CD4-positive, alpha-beta T cell treated with Interleukin-4 for 4 hours (primary cell): ENCODE measurements at regions not wholly inside any gene's neighbourhood (a gene's known extent, or its start where the extent isn't known, plus 50 kb on each side); places are given as distances from the start of the nearest gene placed in this dataset.

Experiments
- DNase-seq: peaks from one replicate; pipeline ENCODE4 v3.0.0-alpha.2; 2020

DNA sequence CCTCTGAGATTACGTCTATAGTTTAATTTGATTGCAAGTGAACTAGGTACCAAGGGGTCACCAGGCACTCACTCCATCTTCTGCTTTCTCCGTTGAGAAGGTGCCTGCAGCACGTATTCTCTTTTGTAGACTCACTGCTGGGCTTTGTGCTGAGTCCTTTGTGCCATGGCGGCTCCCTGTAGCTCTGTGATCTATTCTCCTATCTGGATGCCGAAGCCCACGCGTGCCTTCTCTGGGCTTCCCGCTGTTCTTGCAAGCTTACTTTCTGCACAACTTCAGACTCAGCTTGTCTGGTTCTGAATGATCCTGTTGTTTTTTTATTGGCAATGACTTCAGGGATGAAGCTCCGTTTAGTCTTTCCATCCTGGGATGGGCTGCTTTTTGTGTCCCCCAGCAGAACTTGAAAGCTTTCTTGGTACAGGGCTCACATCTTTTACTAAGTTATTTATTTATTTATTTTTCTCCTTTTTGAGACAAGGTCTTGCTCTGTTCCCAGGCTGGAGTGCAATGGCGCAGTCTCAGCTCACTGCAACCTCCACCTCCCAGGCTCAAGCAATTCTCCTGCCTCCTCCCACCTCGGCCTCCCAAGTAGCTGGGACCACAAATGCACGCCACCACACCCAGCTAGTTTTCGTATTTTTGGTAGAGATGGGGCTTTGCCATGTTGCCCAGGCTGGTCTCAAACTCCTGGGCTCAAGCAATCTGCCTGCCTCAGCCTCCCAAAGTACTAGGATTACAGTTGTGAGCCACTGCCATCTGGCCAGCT is 100.9 kb upstream of the NKX1-1 start:
- DNase-seq = no peak

DNA sequence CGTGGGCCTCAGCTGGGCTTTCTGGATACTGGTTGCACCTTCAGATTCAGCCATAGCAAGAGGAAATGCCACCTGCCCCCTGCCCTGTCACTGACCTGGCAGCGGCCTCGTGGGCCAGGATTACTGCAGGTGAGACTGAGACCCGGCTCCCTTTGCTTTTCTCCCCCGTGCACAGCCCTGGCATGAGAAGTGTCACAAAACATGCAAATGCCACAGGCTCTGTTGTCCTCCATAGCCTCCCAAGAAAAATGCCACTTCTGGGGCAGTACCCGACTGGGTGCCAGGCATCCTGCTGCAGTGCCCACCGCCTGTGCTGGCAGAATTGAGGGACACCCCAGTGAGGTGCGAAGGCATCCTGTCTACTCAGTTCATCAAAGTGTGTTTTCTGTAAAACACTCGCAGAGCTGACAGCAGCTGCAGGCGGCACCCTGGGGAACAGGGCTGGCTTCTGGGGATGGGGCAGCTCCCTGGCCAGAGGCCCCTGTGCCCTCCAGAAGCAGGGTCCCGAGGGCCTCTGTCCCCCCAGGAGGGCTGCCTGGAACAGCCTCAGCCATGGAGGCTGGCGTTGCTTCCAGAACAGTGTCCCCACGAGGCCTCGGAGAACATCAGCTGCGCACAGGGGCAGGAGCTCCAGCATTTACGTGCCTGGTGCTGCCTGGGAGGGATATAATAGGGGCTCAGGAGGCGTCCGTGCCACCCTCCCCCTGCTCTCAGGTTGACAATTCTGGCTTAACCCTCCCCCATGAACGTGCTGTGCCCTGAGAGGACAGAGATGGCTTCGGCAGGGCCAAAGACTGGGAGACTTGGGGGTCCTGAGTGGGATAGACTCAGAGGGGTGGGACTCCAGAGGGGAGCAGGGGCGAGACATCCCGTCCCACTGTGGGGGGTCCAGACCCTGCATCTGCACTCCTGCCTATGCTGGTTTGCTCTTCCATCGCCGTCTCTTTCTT is 99.5 kb upstream of the NKX1-1 start:
- no peak for DNase-seq

DNA sequence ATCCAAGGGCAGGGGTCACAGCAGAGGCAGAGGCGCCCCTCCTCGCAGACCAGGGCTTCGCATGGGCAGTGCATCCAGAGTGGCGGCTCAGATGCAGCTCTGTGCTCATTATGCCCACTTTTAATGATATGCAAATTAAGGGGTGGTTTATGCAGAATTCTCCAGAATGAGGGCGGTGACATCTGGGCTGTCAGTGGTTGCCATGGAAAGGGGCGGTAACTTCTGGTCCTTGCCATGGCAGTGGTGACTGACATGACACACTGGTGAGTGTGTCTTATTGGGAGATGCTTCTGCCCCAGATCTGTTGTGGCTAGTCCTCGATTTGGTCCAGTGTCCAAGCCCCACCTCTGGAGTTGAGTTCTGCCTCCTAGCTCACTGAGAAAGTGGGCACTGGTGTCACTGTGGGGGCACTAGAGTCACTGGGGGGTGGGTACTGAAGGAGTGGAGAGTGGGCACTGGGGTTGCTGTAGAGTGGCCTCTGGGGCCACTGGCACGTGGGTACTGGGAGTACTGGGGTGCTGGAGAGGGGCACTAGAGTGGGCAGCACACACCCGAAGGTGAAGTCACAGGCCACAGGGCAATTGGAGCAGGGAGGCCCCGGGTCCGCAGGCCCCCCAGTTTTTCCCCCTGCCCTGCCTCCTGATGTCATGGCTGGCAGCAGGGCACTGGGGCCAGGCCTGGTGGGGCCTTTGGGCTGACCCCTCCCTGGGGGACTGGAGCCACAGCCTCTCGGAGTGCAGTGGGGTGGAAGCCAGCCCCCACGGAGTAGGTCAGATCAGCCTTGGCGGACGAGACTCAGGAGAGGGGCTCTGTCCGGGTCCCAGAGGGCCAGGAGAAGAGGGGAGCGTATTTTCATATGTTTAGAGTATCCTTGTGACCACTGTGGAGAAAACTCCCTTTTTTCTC is 98.6 kb upstream of the NKX1-1 start:
- no peak for DNase-seq

DNA sequence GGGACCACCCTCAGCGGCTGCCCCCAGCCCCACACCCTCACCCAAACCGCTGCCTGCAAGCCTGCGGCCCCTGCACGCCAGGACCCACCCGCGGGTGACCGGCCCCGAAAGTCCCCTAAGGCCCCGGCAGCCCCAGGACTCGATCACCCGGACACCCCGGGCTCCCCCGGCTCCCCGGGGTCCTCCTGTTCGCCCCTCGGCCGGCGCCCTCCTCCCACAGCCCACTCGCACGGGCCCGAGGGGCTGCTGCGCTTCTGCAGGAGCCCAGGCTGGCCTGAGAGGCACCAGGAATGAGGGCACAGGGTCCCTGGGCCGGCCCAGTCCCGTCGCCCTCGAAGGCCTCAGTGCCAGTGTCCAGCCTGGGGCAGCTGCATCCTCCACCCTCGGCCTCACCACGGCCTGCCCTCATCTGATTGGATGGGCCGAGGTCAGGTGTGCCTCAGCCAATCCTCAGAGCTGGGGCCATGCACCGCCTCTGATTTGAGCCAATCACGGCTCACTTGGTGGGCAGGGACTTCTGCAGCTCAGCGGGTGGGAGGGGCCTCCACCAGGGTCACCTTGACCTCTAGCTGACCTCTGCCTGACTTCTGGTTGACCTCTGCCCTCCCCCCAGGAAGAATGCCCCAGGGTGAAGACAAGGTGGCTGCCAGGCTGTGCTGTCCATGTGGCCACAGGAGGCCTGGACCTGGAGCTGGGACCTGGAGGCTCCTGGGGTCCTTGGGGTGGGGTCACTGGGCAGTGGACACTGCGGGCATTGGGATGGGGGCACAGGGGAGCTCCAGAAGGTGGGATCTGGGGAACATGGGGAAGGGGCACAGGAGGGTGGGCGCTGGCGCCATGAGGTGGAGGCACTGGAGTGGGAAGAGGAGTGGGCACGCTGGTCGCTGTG is 97.6 kb upstream of the NKX1-1 start:
- DNase-seq = no peak

DNA sequence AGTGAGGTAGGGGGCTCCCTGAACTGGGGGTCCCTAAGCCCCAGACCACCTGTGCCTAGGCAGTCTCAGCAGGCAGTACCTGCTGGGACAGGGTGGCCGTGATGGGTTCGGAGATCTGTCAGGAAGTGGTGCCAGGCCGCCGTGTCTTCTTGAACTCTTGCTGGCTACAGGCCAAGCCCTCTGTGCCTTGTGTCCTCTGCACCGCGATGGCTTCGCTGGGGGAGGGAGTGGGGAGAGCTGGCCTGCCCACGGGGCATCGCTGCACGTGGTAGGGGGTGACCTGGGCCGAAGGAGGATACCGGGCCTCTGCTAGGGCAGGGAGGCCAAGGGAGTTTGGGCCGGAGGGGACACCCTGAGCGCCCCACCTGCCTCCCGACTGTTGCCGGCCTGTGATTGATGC is 96.7 kb upstream of the NKX1-1 start:
- no peak for DNase-seq

DNA sequence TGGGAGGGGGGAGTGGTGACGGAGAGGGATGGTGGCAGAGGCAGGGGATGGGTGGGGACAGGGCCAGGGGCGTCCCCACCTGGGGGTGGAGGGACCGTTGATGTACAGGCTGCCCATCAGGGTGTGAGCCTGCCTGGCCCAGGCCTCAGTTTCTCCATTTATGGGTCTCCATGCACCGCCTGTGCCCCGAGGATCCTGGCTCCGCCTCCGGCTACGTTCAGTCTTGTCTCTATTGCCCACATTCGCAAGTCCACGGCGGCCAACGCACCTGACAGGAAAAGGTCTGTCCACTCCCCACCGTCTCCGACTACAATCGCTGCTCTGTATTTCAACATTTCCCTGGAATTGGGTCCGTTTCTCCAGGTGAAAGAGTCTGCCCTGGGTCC is 96.3 kb upstream of the NKX1-1 start:
- DNase-seq = no peak

DNA sequence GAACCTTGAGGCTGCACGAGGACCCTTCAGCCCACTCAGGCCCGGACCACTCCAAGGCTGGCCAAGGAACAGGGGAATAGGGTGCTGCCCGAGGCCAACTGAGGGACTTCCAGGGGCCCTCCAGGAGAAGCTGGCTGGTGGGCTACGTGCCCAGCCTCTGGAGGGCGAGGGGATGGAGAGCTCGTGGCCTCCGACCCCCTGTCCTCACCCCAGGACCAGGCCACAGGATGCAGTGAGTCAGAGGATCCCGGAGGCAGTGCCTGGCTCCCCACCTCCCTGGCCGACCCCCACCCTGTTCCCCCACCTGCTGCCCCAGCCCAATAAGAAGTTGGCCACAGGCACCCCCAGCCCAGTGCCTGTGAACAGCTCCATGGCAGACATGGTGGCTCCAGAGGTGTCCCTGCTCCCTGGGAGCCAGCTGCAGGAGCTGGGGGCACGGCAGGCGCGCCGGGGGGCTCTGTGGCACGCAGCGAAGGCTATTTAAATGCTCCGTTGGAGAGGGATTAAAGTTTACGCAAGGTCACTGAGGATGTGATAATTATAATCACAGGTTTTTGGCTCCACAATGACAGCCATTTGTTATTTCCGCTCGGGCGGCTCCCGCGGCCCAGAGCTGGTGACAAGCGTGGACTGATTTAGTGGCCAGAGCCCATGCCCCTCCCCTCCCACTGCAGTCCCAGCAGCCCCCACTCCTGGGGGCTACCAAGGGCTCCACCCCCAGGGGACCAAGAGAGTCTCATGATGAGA is 95.7 kb upstream of the NKX1-1 start:
- DNase-seq = no peak

DNA sequence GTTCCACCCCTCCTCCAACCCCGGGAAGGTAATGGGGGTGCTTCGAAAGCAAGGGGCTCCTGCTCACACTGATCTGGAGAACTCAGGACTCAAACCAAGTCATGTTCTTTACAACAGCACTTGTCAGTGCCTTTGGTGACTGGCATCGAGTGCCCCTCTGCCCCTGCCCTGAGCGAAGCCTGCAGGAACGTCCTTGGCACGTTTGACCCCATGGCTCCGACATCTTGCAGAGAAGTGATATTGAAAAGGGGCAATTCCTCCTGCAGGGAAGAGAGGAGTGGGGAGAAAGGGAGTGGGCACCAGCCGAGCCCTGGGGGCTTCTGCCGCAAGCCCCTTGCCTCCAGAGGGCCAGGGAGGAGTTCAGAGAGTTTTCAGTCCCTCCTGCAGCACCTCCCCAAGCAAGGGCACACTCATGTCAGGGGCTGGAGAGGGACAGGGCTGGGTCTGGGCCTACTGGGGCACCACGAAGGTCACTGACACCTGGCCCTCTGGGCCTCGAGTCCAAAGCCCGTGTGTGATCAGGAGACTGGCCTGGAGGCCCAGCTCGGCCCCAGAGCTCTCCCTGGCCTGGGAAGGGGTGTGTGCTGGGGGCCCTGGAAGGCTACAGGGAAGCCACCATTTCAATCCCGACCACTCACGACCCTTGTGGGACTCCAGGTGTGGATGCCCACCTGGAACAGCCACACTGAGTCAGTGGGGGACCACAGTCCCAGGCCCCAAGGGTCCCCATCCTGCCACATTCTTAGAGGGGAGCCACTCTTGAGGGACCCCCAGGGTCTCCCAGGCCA is 94.9 kb upstream of the NKX1-1 start:
- DNase-seq = no peak

DNA sequence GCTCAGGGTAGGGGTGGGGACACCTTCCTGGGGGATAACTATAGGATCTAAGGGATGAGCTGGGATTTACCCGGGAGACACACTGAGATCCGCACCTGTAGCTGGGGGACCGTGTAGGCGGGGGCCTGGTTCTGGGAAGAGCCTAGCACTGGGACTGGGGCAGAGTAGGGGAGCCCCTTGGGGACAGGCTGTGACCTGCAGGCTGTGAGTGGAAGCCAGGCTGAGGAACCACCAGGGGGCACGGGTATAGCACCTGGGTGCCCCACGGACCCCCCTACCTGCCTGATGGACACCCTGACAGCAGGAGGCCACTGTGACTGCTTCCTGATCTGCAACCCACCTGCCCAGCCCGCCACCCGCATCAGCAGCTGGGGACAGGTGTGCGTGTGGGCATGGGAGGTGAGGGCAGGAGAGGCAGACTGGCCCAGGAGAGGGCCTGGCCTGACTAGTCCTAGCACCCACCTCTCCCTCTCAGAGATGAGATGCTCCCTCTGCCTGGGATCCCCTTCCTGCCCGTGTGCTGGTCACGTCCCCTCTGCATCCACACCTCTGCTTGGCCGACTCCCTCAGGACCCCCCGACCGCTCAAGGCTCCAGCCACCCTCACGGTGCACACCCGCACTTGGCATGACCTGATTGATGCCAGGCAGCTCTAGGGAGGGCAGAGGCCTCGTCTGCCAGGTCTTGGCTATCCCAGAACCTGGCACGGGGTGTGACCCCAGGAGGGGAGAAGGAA is 94.2 kb upstream of the NKX1-1 start:
- DNase-seq = no peak

DNA sequence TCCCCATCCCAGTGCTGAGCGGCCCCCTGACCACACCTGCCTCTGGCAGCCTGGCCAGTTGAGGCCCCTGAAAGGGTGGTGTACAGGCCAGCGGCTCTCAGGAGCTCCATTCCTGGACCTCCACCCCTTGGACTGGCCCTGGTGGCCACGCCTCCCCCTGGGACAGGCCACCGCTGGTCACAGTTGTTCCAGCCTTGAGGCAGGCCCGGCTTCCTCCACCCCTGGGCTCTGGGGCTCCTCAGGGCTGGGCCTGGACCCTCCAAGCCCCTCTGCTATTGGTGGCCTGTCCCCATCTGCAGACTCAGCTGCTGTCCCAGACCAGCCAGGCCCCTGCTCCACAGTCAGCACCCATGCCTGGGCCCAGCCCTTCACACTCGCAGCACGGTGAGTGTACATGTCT is 93.2 kb upstream of the NKX1-1 start:
- DNase-seq = no peak

DNA sequence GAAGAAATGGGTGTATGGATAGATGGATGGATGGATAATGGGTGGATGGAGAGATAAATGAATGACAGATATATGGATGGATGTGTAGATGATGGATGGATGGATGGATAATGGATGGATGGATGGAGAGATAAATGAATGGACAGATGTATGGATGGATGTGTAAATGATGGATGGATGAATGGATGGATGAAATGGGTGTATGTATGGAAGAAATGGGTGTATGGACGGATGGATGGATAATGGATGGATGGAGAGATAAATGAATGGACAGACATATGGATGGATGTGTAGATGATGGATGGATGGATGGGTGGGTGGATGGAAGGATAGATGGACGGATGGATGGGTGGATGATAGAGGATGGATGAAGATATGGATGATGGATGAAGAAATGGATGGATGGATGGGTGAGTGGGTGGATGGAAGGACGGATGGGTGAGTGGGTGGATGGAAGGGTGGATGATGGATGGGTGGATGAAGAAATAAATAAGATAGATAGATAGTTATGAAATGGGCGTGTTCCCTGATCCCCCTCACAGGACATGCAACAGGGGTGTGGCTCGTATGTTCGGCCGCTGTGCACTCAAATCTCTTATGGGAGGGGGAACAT is 91.1 kb upstream of the NKX1-1 start:
- no peak for DNase-seq

DNA sequence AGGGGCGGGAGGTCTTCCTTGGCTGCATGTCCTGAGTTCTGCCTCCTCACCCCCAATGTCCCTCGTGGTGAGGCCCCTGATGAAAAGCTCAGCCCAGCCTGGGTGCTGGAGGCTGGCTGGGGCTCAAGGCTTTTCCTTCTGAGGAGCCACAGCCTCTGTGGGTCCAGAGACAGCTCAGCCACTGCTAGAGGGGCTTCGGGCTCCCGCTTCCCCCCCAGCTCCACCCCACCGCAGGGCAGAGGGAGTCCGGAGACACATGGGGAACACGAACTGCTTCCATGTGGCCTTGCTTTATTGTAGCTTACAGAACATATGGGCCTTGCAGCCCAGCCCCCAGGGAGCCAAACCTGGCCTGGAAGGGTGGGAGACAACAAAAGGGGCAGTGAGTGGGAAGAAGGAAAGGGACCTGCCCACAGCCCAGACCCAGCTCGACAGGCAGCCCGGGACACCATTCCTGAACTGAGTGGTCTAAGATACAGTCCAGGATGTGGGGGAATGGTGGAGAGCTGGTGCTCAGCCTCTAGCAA is 89.9 kb upstream of the NKX1-1 start:
- DNase-seq = no peak

DNA sequence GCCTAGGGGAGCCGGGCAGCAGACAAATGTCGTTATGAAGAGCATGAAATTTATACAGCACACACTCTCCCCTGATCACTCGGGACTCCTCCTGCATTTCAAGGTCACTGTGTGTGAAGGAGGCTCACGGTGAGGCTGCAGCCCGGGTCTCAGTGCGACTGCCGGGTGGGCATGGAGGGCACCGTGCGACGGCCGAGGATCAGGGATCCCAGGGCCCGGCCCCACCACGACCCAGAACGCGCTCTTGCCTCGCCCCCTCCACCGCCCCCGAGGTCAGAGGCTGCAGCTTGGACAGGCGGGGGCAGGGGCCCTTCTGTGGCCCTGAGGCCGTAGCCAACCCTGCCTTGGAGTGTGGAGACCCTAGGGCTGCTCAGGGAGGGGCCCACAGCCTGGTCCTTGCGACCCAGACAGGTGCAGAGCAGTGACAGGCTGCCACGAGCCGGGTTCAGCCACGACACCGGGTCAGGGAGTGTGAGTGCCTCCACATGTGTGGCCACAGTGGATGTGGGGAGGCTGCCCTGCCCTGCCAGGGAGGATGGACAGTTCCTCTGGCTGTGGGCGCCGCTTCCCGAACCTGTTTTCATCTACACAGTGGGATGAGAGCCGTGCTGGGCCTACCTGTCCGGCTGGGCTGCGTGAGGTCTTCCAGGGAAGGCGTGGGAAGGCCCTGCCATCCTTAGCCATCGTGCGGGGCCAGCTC is 89.3 kb upstream of the NKX1-1 start:
- no peak for DNase-seq

DNA sequence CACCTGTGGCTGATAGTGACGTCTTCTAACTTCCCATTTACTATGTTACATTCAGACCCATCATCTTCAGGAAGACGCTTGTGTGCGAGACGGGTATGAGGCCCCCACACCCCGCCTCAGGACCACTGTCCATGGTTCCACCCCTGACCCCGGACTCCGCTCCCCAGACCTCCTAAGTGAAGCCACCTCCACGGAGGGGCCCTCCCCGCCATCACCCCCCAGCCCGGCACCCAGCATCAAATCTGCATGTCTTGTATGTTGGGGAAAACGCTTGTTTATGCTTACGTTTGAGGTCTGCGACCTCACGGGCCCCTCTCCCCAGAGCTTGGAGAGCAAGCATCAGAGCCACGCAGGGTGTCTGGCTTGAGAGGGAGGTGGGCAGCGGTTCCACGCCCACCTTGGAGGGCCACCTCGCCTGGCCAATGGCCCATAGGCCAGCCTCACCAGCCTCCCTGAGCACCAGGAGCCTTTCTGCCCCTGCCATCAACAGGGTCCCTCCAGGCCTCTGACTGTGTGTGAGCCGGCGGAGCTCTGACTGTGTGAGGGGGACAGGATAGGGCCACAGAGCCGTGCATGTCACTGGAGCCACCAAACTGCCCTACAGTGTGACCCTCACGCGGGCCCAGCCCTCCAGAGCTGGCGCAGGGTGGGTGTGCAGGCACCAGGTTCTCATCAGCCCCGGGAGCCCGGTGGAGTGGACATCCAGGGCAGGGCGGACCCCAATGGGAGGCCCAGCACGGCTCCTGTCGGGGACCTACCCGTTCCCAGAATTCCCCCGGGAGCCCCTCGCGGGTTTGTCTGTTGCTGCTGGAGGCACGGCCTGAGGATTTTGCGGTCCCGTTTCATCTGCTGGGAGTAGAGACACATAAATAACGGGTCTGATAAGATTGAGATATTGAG is 88.4 kb upstream of the NKX1-1 start:
- no peak for DNase-seq

DNA sequence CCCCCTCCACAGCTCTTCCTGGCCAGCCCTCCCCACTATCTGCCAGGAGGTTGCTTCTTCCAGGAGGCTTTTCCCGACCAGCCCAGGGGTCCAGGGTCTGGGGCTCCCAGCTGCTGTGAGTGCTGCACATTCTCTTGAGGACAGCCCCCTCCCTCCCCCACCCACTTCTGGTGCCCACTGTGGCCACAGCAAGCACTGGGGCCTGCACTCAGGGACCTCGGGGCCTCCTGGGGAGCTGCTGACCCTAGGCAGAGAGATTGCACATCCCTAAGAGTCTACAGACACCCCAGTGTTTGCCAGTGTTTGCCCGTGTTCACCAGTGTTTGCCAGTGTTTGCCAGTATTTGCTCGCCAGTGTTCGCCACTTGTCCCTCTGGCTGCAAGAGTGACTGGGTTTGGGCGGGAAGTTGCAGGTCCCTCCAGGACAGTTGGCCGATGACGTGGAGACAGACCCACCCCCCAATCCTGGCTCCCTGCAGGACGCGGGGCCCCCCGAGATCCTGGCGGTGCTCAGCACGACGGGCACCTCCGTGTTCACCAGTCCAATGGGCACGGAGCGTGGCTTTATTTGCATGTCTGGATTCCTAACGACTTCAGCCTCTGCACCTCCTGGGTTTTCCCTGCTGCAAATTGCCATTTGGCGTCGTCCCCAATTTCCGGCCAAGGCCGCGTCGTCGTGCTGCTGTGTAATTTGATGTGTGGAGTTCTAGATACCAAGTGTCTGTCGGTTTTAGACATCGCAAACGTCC is 87.5 kb upstream of the NKX1-1 start:
- DNase-seq = no peak
